GM10248 (cell line): ENCODE measurements at regions not wholly inside any gene's neighbourhood (a gene's known extent, or its start where the extent isn't known, plus 50 kb on each side); places are given as distances from the start of the nearest gene placed in this dataset.

Source experiments
- CTCF ChIA-PET: fragments of 300-600 bp; sonication (Branson Sonifier 250); formaldehyde crosslinking; extraction: SDS; loops from one replicate; lab custom pipeline; 2021; ENCODE audit warnings: antibody characterized with exemption; lab: Yijun Ruan, JAX
- POLR2A ChIA-PET: fragments of 350-650 bp; sonication (Branson Sonifier 250); formaldehyde crosslinking; extraction: SDS; loops from one replicate; lab custom pipeline; 2020; ENCODE audit warnings: antibody characterized with exemption; lab: Yijun Ruan, JAX
- DNase-seq: peaks from one replicate; pipeline ENCODE4 v3.0.0; 2012; ENCODE audit errors: extremely low spot score
- CTCF ChIP-seq: IDR thresholded peaks from 2 replicates; pipeline ENCODE4 v1.5.1; 2012; ENCODE audit warnings: mild to moderate bottlenecking, low read depth; ENCODE audit errors: extremely low read depth, missing control alignments, control extremely low read depth

DNA sequence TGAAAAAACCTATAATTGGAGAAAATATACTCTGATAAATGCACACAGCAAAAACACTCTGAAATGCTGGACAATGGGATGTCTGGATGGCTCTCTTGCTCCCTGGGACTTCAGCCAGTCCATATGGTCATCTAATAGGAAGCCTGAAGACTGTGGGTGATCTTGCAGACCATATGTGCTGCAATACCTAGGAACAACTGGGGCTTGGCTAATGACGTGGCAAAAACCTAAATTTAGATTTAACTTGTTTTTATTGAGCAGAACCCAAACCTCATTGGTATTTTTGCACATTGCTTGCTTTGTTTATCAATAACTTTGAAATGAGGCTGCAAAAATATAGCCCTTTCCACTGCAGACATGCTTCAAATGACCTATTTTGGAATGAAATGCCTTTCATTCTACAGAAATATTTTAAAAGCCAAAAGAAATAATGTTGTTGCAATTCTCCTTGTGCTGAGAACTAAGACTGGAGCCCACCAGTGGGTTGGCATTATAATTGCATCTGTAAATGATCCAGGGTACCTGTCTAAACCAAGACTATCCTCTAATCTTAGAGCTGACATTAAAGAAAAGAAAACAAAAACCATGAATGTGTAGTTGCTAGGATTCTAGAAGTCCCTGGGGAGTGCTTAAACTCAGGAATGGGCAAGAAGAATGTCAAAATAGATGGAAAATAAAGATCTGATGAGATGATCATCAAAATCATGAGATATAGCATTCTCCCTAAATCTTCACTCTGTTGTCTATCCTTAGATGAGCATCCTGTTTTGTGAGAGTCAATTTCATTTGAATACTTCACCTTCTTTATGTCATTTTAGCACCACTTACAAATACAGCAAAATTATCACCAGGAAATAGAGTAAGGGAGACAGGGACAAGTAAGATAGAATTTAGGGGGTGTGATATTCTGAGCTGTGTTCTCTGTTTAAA, 152.1 kb upstream of the RIMS1 start:
- DNase-seq, result no peak
- no peak for TF ChIP-seq CTCF
- ChIA-PET POLR2A (no interaction called here), CTCF (interaction anchor here (1.1 to 1.6 kb wide), 2 partner anchors 11 to 26 kb away, joined by 3 read pairs; no protein-coding TSS in a partner anchor)

GRCh38 chr6:71737953-71738352, 148.4 kb upstream of the RIMS1 start:
- no peak for TF ChIP-seq CTCF
- CTCF ChIA-PET, result interaction anchor here (1.2 kb wide), 1 partner anchor 28 kb away, joined by 3 read pairs; no protein-coding TSS in a partner anchor
- POLR2A ChIA-PET, result no interaction called here

DNA sequence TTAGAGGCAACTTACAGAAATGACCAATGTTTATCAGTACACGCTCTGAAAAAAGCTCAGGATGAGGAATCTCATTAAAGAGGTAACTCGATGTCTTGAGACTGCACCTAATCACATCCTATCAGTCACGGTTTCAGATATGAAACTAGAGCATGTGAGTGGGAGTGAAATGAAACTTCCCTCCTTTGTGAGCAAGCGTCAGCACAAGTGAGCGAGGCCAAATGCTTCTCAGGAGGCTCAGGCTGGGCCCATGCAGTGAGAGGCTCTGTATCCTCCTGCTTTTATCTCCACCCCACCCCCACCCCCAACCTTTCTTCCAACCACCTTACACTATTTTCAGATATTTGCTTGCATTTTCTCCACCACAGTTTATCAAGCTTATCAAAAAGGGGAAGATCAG, 140.8 kb upstream of the RIMS1 start:
- CTCF ChIA-PET, result no interaction called here

More at GRCh38 chr6:71737953-71738352, 148.4 kb upstream of the RIMS1 start:
- DNase-seq, result no peak

GRCh38 chr6:71766146-71766760, 120.1 kb upstream of the RIMS1 start:
- TF ChIP-seq CTCF, result no peak
- POLR2A ChIA-PET, result no interaction called here
- no peak for DNase-seq
- CTCF ChIA-PET, result no interaction called here

More for the DNA sequence above, 140.8 kb upstream of the RIMS1 start:
- peak; percentile 5 for DNase-seq
- POLR2A ChIA-PET, result no interaction called here
- no peak for TF ChIP-seq CTCF

- no peak for DNase-seq
- POLR2A ChIA-PET, result no interaction called here
- CTCF ChIA-PET, result no interaction called here
- TF ChIP-seq CTCF, result no peak
Observed at GRCh38 chr6:71766796-71767195, 119.6 kb upstream of the RIMS1 start.

- TF ChIP-seq CTCF, result no peak
- CTCF ChIA-PET, result interaction anchor here (0.9 to 1.7 kb wide), 4 partner anchors 9 to 27 kb away, joined by 3 read pairs; no protein-coding TSS in a partner anchor
- POLR2A ChIA-PET, result no interaction called here
Observed at GRCh38 chr6:71768356-71768755, 118.0 kb upstream of the RIMS1 start.

More at GRCh38 chr6:71768356-71768755, 118.0 kb upstream of the RIMS1 start:
- no peak for DNase-seq
